Colonic mucosa (tissue), 4 donors: ENCODE measurements at regions not wholly inside any gene's neighbourhood (a gene's known extent, or its start where the extent isn't known, plus 50 kb on each side); places are given as distances from the start of the nearest gene placed in this dataset.
"Not testable (repeated sequence)": the region's sequence is repeated elsewhere in the genome, so short reads cannot be mapped to it uniquely, and the experiment has no call there.

ENCODE experiments used
- DNase-seq: peaks from one replicate; pipeline ENCODE4 v3.0.0-alpha.2; 2020
- H3K27ac ChIP-seq: fragments of 200-600 bp; one replicate; pipeline ENCODE4 v1.8.0; 2021
- H3K27me3 ChIP-seq: fragments of 200-600 bp; one replicate; pipeline ENCODE4 v1.8.0; 2021
- H3K36me3 ChIP-seq: fragments of 200-600 bp; one replicate; pipeline ENCODE4 v1.8.0; 2021
- H3K4me1 ChIP-seq: fragments of 200-600 bp; one replicate; pipeline ENCODE4 v1.8.0; 2021; ENCODE audit warnings: mild to moderate bottlenecking
- H3K4me3 ChIP-seq: fragments of 200-600 bp; one replicate; pipeline ENCODE4 v1.8.0; 2021
- H3K9ac ChIP-seq, 2 donors: one replicate each; pipeline ENCODE4 v1.7.0; 2013; ENCODE audit warnings: control low read depth in 2 of 2, low read depth in 2 of 2, low read length in 2 of 2
- H3K9me3 ChIP-seq: fragments of 200-600 bp; one replicate; pipeline ENCODE4 v1.8.0; 2021
- CTCF ChIP-seq: fragments of 200-600 bp; IDR thresholded peaks from one replicate; pipeline ENCODE4 v1.8.0; 2022; ENCODE audit warnings: antibody characterized with exemption, mild to moderate bottlenecking
- intact Hi-C: fragments of 100-400 bp; cut with DNase I; formaldehyde crosslinking; loops from one replicate; pipeline ENCODE4 v1.14.1; 2022
- donor health status: healthy.
- donor health status: DM: no; HTN: no; CAD: no.
- donor health status: DM: no; HTN: no; CAD: no.

- intact Hi-C loops, result no loop called here
- H3K9me3 ChIP-seq, result no peaks in the 10 kb centered on the region
- peak overlapping the region; percentile 50 for H3K27ac ChIP-seq
- H3K9ac ChIP-seq, result peak overlapping the region in 1 of 2 donors; percentile 40
- H3K36me3 ChIP-seq, result no peaks in the 10 kb centered on the region
- H3K4me3 ChIP-seq, result no peak overlapping the region
- DNase-seq, result peak; percentile 58
- TF ChIP-seq CTCF, result no peak
- H3K27me3 ChIP-seq, result no peaks in the 10 kb centered on the region
- H3K4me1 ChIP-seq, result no peaks in the 10 kb centered on the region
Measured at GRCh38 chr2:195331129-195331528, 325.9 kb upstream of the SLC39A10 start.

GRCh38 chr2:195330513-195330956 is 326.5 kb upstream of the SLC39A10 start:
- Histone ChIP-seq H3K4me3 (no peak overlapping the region), H3K9me3 (no peaks in the 10 kb centered on the region), H3K36me3 (no peaks in the 10 kb centered on the region), H3K27me3 (no peaks in the 10 kb centered on the region), H3K4me1 (no peaks in the 10 kb centered on the region), H3K9ac (no peak overlapping the region), H3K27ac (peak overlapping the region; percentile 50)
- intact Hi-C loops, result no loop called here
- no peak for TF ChIP-seq CTCF
- peak; percentile 53 for DNase-seq

- not testable (repeated sequence) for H3K36me3 ChIP-seq, H3K9me3 ChIP-seq, H3K4me3 ChIP-seq, H3K4me1 ChIP-seq, H3K27me3 ChIP-seq, DNase-seq, H3K9ac ChIP-seq
- H3K27ac ChIP-seq, result peak overlapping the region; percentile 2
- intact Hi-C loops, result loop anchor here (5.0 to 10.0 kb wide), 2 partner anchors 513 to 605 kb away; no protein-coding TSS in a partner anchor
Measured at GRCh38 chr2:195329784-195330183, 327.2 kb upstream of the SLC39A10 start.

- H3K9me3 ChIP-seq, result no peaks in the 10 kb centered on the region
- no peak overlapping the region for H3K4me3 ChIP-seq
- intact Hi-C loops, result loop anchor here (5.0 to 10.0 kb wide), 2 partner anchors 516 to 608 kb away; no protein-coding TSS in a partner anchor
- no peak overlapping the region for H3K9ac ChIP-seq
- H3K36me3 ChIP-seq, result no peaks in the 10 kb centered on the region
- no peak for TF ChIP-seq CTCF
- no peaks in the 10 kb centered on the region for H3K27me3 ChIP-seq
- H3K27ac ChIP-seq, result no peak overlapping the region
- no peak for DNase-seq
- no peaks in the 10 kb centered on the region for H3K4me1 ChIP-seq
Measured at GRCh38 chr2:195326537-195326936, 330.5 kb upstream of the SLC39A10 start.

- no peaks in the 10 kb centered on the region for H3K4me1 ChIP-seq
- H3K27me3 ChIP-seq, result no peaks in the 10 kb centered on the region
- TF ChIP-seq CTCF, result no peak
- no peak overlapping the region for H3K9ac ChIP-seq
- no peaks in the 10 kb centered on the region for H3K9me3 ChIP-seq
- no peaks in the 10 kb centered on the region for H3K36me3 ChIP-seq
- intact Hi-C loops, result loop anchor here (10.0 kb wide), 1 partner anchor 612 kb away; no protein-coding TSS in a partner anchor
- H3K4me3 ChIP-seq, result no peak overlapping the region
- H3K27ac ChIP-seq, result no peak overlapping the region
- DNase-seq, result peak; percentile 70
Measured at GRCh38 chr2:195322324-195322723, 334.7 kb upstream of the SLC39A10 start.

- Histone ChIP-seq H3K27ac (no peak overlapping the region), H3K9me3 (no peaks in the 10 kb centered on the region), H3K9ac (no peak overlapping the region), H3K27me3 (no peaks in the 10 kb centered on the region), H3K36me3 (no peaks in the 10 kb centered on the region), H3K4me1 (no peaks in the 10 kb centered on the region), H3K4me3 (no peak overlapping the region)
- intact Hi-C loops, result loop anchor here (10.0 kb wide), 1 partner anchor 614 kb away; no protein-coding TSS in a partner anchor
- TF ChIP-seq CTCF, result no peak
- DNase-seq, result no peak
Measured at GRCh38 chr2:195320413-195320973, 336.5 kb upstream of the SLC39A10 start.
